ENCODE measurements at regions not wholly inside any gene's neighbourhood (a gene's known extent, or its start where the extent isn't known, plus 50 kb on each side); places are given as distances from the start of the nearest gene placed in this dataset.

GRCh38 chr4:110675426-110675825 lies 52.5 kb upstream of the PITX2 start:
- H3K4me1 ChIP-seq (ENCODE audit: control insufficient read depth in 5 of 5, insufficient read depth in 5 of 5, low read length in 5 of 5), result peaks cover 0 to 9% (median 2%) of the 10 kb centered on the region in 5 donors
- no peaks in the 10 kb centered on the region for H3K9me3 ChIP-seq (ENCODE audit: control insufficient read depth in 5 of 5, low read length in 5 of 5)
- no peak overlapping the region for H3K27ac ChIP-seq (ENCODE audit: low read depth, low read length)
- no peak overlapping the region for H3K4me3 ChIP-seq (ENCODE audit: low read depth in 1 of 5, low read length in 5 of 5)
- no peaks in the 10 kb centered on the region for H3K36me3 ChIP-seq (ENCODE audit: control insufficient read depth in 5 of 5, insufficient read depth in 5 of 5, low read length in 5 of 5)
- no peaks in the 10 kb centered on the region for H3K27me3 ChIP-seq (ENCODE audit: control insufficient read depth in 5 of 5, insufficient read depth in 4 of 5, low read length in 5 of 5)
- no peak overlapping the region for H3K9ac ChIP-seq (ENCODE audit: low read length in 5 of 5)

GRCh38 chr4:110676241-110676640 lies 53.4 kb upstream of the PITX2 start:
- Histone ChIP-seq H3K4me3 (ENCODE audit: low read depth in 1 of 5, low read length in 5 of 5) (no peak overlapping the region), H3K27ac (ENCODE audit: low read depth, low read length) (no peak overlapping the region), H3K27me3 (ENCODE audit: control insufficient read depth in 5 of 5, insufficient read depth in 4 of 5, low read length in 5 of 5) (peaks cover 0 to 2% (median 0%) of the 10 kb centered on the region in 5 donors), H3K9ac (ENCODE audit: low read length in 5 of 5) (no peak overlapping the region), H3K9me3 (ENCODE audit: control insufficient read depth in 5 of 5, low read length in 5 of 5) (no peaks in the 10 kb centered on the region), H3K4me1 (ENCODE audit: control insufficient read depth in 5 of 5, insufficient read depth in 5 of 5, low read length in 5 of 5) (peaks cover 0 to 10% (median 2%) of the 10 kb centered on the region in 5 donors), H3K36me3 (ENCODE audit: control insufficient read depth in 5 of 5, insufficient read depth in 5 of 5, low read length in 5 of 5) (no peaks in the 10 kb centered on the region)

GRCh38 chr4:110678517-110679227 lies 55.8 kb upstream of the PITX2 start:
- no peak overlapping the region for H3K9ac ChIP-seq (ENCODE audit: low read length in 5 of 5)
- H3K36me3 ChIP-seq (ENCODE audit: control insufficient read depth in 5 of 5, insufficient read depth in 5 of 5, low read length in 5 of 5), result no peaks in the 10 kb centered on the region
- no peaks in the 10 kb centered on the region for H3K9me3 ChIP-seq (ENCODE audit: control insufficient read depth in 5 of 5, low read length in 5 of 5)

DNA sequence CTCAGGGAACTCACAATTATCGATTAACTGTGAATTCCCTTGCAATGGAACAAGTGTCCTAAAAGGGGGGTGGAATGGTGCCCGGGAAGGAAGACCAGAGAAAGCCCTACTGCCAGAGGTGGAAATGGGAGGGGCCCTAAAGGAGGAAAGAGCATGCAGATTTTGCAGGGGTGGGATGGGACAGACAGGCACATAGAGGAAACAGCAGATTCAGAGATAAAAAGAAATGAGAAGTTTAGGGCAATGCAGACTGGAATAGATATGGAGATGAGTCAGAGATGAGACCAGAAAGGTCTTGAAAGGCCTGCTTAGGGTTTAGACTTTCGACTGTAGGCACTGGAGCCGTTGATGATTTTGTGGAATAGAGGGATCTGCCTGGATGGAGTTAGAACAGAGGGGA lies 57.4 kb upstream of the PITX2 start:
- Histone ChIP-seq H3K9me3 (ENCODE audit: control insufficient read depth in 5 of 5, low read length in 5 of 5) (no peaks in the 10 kb centered on the region), H3K4me1 (ENCODE audit: control insufficient read depth in 5 of 5, insufficient read depth in 5 of 5, low read length in 5 of 5) (peaks cover 0 to 12% (median 2%) of the 10 kb centered on the region in 5 donors), H3K4me3 (ENCODE audit: low read depth in 1 of 5, low read length in 5 of 5) (no peak overlapping the region), H3K27ac (ENCODE audit: low read depth, low read length) (no peak overlapping the region), H3K36me3 (ENCODE audit: control insufficient read depth in 5 of 5, insufficient read depth in 5 of 5, low read length in 5 of 5) (no peaks in the 10 kb centered on the region), H3K9ac (ENCODE audit: low read length in 5 of 5) (no peak overlapping the region), H3K27me3 (ENCODE audit: control insufficient read depth in 5 of 5, insufficient read depth in 4 of 5, low read length in 5 of 5) (peaks cover 0 to 2% (median 0%) of the 10 kb centered on the region in 5 donors)

More at GRCh38 chr4:110678517-110679227, 55.8 kb upstream of the PITX2 start:
- H3K27ac ChIP-seq (ENCODE audit: low read depth, low read length), result no peak overlapping the region
- no peak overlapping the region for H3K4me3 ChIP-seq (ENCODE audit: low read depth in 1 of 5, low read length in 5 of 5)
- H3K4me1 ChIP-seq (ENCODE audit: control insufficient read depth in 5 of 5, insufficient read depth in 5 of 5, low read length in 5 of 5), result peaks cover 0 to 12% (median 2%) of the 10 kb centered on the region in 5 donors
- H3K27me3 ChIP-seq (ENCODE audit: control insufficient read depth in 5 of 5, insufficient read depth in 4 of 5, low read length in 5 of 5), result peaks cover 0 to 2% (median 0%) of the 10 kb centered on the region in 5 donors

- Histone ChIP-seq H3K4me3 (ENCODE audit: low read depth in 1 of 5, low read length in 5 of 5) (no peak overlapping the region), H3K36me3 (ENCODE audit: control insufficient read depth in 5 of 5, insufficient read depth in 5 of 5, low read length in 5 of 5) (no peaks in the 10 kb centered on the region), H3K27ac (ENCODE audit: low read depth, low read length) (no peak overlapping the region), H3K9ac (ENCODE audit: low read length in 5 of 5) (no peak overlapping the region), H3K9me3 (ENCODE audit: control insufficient read depth in 5 of 5, low read length in 5 of 5) (no peaks in the 10 kb centered on the region), H3K4me1 (ENCODE audit: control insufficient read depth in 5 of 5, insufficient read depth in 5 of 5, low read length in 5 of 5) (peaks cover 0 to 5% (median 0%) of the 10 kb centered on the region in 5 donors), H3K27me3 (ENCODE audit: control insufficient read depth in 5 of 5, insufficient read depth in 4 of 5, low read length in 5 of 5) (peaks cover 0 to 2% (median 0%) of the 10 kb centered on the region in 5 donors)
These were observed 58.5 kb upstream of the PITX2 start for GRCh38 chr4:110681381-110681780.

GRCh38 chr4:110682311-110682710 lies 59.4 kb upstream of the PITX2 start:
- Histone ChIP-seq H3K27ac (ENCODE audit: low read depth, low read length) (no peak overlapping the region), H3K36me3 (ENCODE audit: control insufficient read depth in 5 of 5, insufficient read depth in 5 of 5, low read length in 5 of 5) (no peaks in the 10 kb centered on the region), H3K4me1 (ENCODE audit: control insufficient read depth in 5 of 5, insufficient read depth in 5 of 5, low read length in 5 of 5) (peaks cover 0 to 3% (median 0%) of the 10 kb centered on the region in 5 donors), H3K27me3 (ENCODE audit: control insufficient read depth in 5 of 5, insufficient read depth in 4 of 5, low read length in 5 of 5) (peaks cover 0 to 2% (median 0%) of the 10 kb centered on the region in 5 donors), H3K4me3 (ENCODE audit: low read depth in 1 of 5, low read length in 5 of 5) (no peak overlapping the region), H3K9me3 (ENCODE audit: control insufficient read depth in 5 of 5, low read length in 5 of 5) (no peaks in the 10 kb centered on the region), H3K9ac (ENCODE audit: low read length in 5 of 5) (no peak overlapping the region)

- Histone ChIP-seq H3K9ac (ENCODE audit: low read length in 5 of 5) (no peak overlapping the region), H3K4me3 (ENCODE audit: low read depth in 1 of 5, low read length in 5 of 5) (no peak overlapping the region), H3K36me3 (ENCODE audit: control insufficient read depth in 5 of 5, insufficient read depth in 5 of 5, low read length in 5 of 5) (no peaks in the 10 kb centered on the region), H3K9me3 (ENCODE audit: control insufficient read depth in 5 of 5, low read length in 5 of 5) (no peaks in the 10 kb centered on the region), H3K4me1 (ENCODE audit: control insufficient read depth in 5 of 5, insufficient read depth in 5 of 5, low read length in 5 of 5) (peaks cover 0 to 3% (median 0%) of the 10 kb centered on the region in 5 donors), H3K27me3 (ENCODE audit: control insufficient read depth in 5 of 5, insufficient read depth in 4 of 5, low read length in 5 of 5) (peaks cover 0 to 2% (median 0%) of the 10 kb centered on the region in 5 donors), H3K27ac (ENCODE audit: low read depth, low read length) (no peak overlapping the region)
These were observed 60.7 kb upstream of the PITX2 start for GRCh38 chr4:110683601-110684000.

GRCh38 chr4:110702326-110702725 lies 79.4 kb upstream of the PITX2 start:
- H3K27ac ChIP-seq (ENCODE audit: low read depth, low read length), result no peak overlapping the region
- no peaks in the 10 kb centered on the region for H3K36me3 ChIP-seq (ENCODE audit: control insufficient read depth in 5 of 5, insufficient read depth in 5 of 5, low read length in 5 of 5)
- H3K4me1 ChIP-seq (ENCODE audit: control insufficient read depth in 5 of 5, insufficient read depth in 5 of 5, low read length in 5 of 5), result no peaks in the 10 kb centered on the region
- H3K9me3 ChIP-seq (ENCODE audit: control insufficient read depth in 5 of 5, low read length in 5 of 5), result peaks cover 0 to 3% (median 0%) of the 10 kb centered on the region in 5 donors
- no peak overlapping the region for H3K9ac ChIP-seq (ENCODE audit: low read length in 5 of 5)
- no peak overlapping the region for H3K4me3 ChIP-seq (ENCODE audit: low read depth in 1 of 5, low read length in 5 of 5)
- no peaks in the 10 kb centered on the region for H3K27me3 ChIP-seq (ENCODE audit: control insufficient read depth in 5 of 5, insufficient read depth in 4 of 5, low read length in 5 of 5)

DNA sequence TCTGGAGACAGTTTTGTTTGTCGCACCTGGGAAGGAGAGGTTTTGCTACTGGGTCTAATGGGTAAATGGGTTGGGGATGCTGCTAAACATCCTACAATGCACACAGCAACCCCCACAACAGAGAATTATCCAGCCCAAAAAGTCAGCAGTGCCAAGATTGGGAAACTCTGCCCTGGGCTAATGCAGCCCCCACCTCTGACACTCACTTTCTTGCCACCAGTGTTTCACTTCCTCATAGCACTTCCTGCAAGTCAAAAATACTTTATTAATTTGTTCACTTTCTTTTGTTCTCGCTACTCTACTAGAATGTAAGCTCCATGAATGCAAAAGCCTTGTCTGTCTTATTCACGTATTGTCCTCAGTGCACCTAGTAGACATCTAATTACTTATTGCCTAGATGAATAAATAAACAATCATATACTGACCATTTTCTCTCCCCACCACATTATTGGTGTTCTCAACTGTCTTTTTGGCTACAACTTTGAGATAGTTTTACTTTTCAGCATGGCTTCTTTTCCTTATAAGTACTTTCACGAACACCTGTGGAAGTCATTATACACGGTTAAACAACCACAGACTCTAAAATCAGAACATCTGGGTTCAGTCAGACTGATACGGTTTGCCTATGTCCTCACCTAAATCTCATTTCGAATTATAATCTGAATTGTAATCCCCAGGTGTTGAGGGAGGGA lies 82.0 kb upstream of the PITX2 start:
- Histone ChIP-seq H3K27ac (ENCODE audit: low read depth, low read length) (no peak overlapping the region), H3K27me3 (ENCODE audit: control insufficient read depth in 5 of 5, insufficient read depth in 4 of 5, low read length in 5 of 5) (no peaks in the 10 kb centered on the region), H3K9ac (ENCODE audit: low read length in 5 of 5) (no peak overlapping the region), H3K9me3 (ENCODE audit: control insufficient read depth in 5 of 5, low read length in 5 of 5) (no peaks in the 10 kb centered on the region), H3K36me3 (ENCODE audit: control insufficient read depth in 5 of 5, insufficient read depth in 5 of 5, low read length in 5 of 5) (no peaks in the 10 kb centered on the region), H3K4me1 (ENCODE audit: control insufficient read depth in 5 of 5, insufficient read depth in 5 of 5, low read length in 5 of 5) (no peaks in the 10 kb centered on the region), H3K4me3 (ENCODE audit: low read depth in 1 of 5, low read length in 5 of 5) (no peak overlapping the region)

DNA sequence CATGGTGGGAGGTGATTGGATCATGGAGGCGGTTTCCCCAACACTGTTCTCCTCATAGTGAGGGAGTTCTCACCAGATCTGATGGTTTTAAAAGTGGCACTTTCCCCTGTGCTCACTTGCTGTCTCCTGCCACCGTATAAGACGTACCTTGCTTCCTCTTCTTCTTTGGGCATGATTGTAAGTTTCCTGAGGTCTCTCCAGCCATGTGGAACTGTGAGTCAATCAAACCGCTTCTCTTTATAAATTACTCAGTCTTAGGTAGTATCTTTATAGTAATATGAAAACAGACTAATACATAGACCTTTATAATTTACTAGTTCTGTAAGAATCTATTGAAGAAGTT lies 82.5 kb upstream of the PITX2 start:
- H3K36me3 ChIP-seq (ENCODE audit: control insufficient read depth in 5 of 5, insufficient read depth in 5 of 5, low read length in 5 of 5), result no peaks in the 10 kb centered on the region
- H3K9ac ChIP-seq (ENCODE audit: low read length in 5 of 5), result no peak overlapping the region
- H3K9me3 ChIP-seq (ENCODE audit: control insufficient read depth in 5 of 5, low read length in 5 of 5), result no peaks in the 10 kb centered on the region
- H3K4me1 ChIP-seq (ENCODE audit: control insufficient read depth in 5 of 5, insufficient read depth in 5 of 5, low read length in 5 of 5), result no peaks in the 10 kb centered on the region
- H3K4me3 ChIP-seq (ENCODE audit: low read depth in 1 of 5, low read length in 5 of 5), result no peak overlapping the region
- H3K27ac ChIP-seq (ENCODE audit: low read depth, low read length), result no peak overlapping the region
- H3K27me3 ChIP-seq (ENCODE audit: control insufficient read depth in 5 of 5, insufficient read depth in 4 of 5, low read length in 5 of 5), result no peaks in the 10 kb centered on the region

All from subcutaneous abdominal adipose tissue (tissue), 5 donors.